Endodermal cell (in vitro differentiated cells): ENCODE measurements at regions not wholly inside any gene's neighbourhood (a gene's known extent, or its start where the extent isn't known, plus 50 kb on each side); places are given as distances from the start of the nearest gene placed in this dataset.

ENCODE experiments used
- DNase-seq: peaks from one replicate; pipeline ENCODE4 v3.0.0-alpha.2; 2017
- H3K27ac ChIP-seq: 2 replicates; pipeline ENCODE4 v1.5.1; 2013; ENCODE audit warnings: mild to moderate bottlenecking, low read depth, low read length, moderate library complexity
- H3K27me3 ChIP-seq: 2 replicates; pipeline ENCODE4 v1.6.1; 2013; ENCODE audit warnings: mild to moderate bottlenecking, low read length, moderate library complexity; ENCODE audit not compliant: insufficient read depth, control insufficient read depth, poor library complexity, severe bottlenecking
- H3K36me3 ChIP-seq: 2 replicates; pipeline ENCODE4 v1.7.0; 2013; ENCODE audit warnings: mild to moderate bottlenecking, low read length, moderate library complexity; ENCODE audit not compliant: control insufficient read depth, insufficient read depth
- H3K4me1 ChIP-seq: one replicate; pipeline ENCODE4 v1.7.0; 2013; ENCODE audit warnings: low read length; ENCODE audit not compliant: control insufficient read depth, insufficient read depth
- H3K4me3 ChIP-seq: 2 replicates; pipeline ENCODE4 v1.5.1; 2013; ENCODE audit warnings: mild to moderate bottlenecking, low read length, moderate library complexity
- H3K9ac ChIP-seq: 2 replicates; pipeline ENCODE4 v1.6.1; 2013; ENCODE audit warnings: mild to moderate bottlenecking, low read length, moderate library complexity; ENCODE audit not compliant: poor library complexity, severe bottlenecking; ENCODE audit errors: extremely low read depth
- H3K9me3 ChIP-seq: 2 replicates; pipeline ENCODE4 v1.6.1; 2013; ENCODE audit warnings: mild to moderate bottlenecking, low read length, moderate library complexity; ENCODE audit not compliant: control insufficient read depth
- H3K27ac Mint-ChIP-seq: 2 replicates; pipeline ENCODE4 v1.8.0; 2020; ENCODE audit warnings: mixed read lengths
- H3K27me3 Mint-ChIP-seq: 2 replicates; pipeline ENCODE4 v1.8.0; 2021; ENCODE audit warnings: mild to moderate bottlenecking, mixed read lengths; ENCODE audit not compliant: insufficient read depth
- H3K36me3 Mint-ChIP-seq: 2 replicates; pipeline ENCODE4 v1.8.0; 2020; ENCODE audit warnings: low read depth, mixed read lengths
- H3K4me1 Mint-ChIP-seq: 2 replicates; pipeline ENCODE4 v1.8.0; 2020; ENCODE audit warnings: mixed read lengths
- H3K4me3 Mint-ChIP-seq: 2 replicates; pipeline ENCODE4 v1.8.0; 2020; ENCODE audit warnings: mild to moderate bottlenecking, moderate library complexity, mixed read lengths
- H3K9me3 Mint-ChIP-seq: 2 replicates; pipeline ENCODE4 v1.8.0; 2020; ENCODE audit warnings: mild to moderate bottlenecking, mixed read lengths
- CTCF ChIP-seq: fragments of 200-600 bp; sonication (generic); conservative IDR thresholded peaks from 2 replicates; pipeline ENCODE4 v1.5.0; 2021; ENCODE audit warnings: antibody characterized with exemption, mild to moderate bottlenecking
- WGBS, 2 experiments: methylation state at CpG; one replicate each; pipeline versions ENCODE4 v1.1.5 to v1.1.7; 2013; ENCODE audit warnings: missing lambda C conversion rate in 2 of 2, mixed read lengths in 1 of 2; ENCODE audit not compliant: insufficient coverage in 1 of 2, insufficient read length in 1 of 2; 5-methylcytosine and 5-hydroxymethylcytosine counted together

GRCh38 chr6:751765-752164 lies 58.8 kb upstream of the EXOC2 start:
- H3K36me3 ChIP-seq: no peaks in the 10 kb centered on the region
- Mint-ChIP-seq H3K4me3 (no peak overlapping the region), H3K27me3 (no peaks in the 10 kb centered on the region), H3K27ac (no peak overlapping the region), H3K9me3 (no peaks in the 10 kb centered on the region), H3K4me1 (no peaks in the 10 kb centered on the region), H3K36me3 (no peaks in the 10 kb centered on the region)
- H3K4me3 ChIP-seq: no peak overlapping the region
- no peaks in the 10 kb centered on the region for H3K27me3 ChIP-seq
- DNase-seq: no peak
- no peaks in the 10 kb centered on the region for H3K9me3 ChIP-seq
- 82 to 91% methylated on average over 2 to 4 of the region's 4 CpGs for WGBS, 2 experiments
- no peak overlapping the region for H3K9ac ChIP-seq
- H3K4me1 ChIP-seq: no peaks in the 10 kb centered on the region
- no peak for TF ChIP-seq CTCF
- no peak overlapping the region for H3K27ac ChIP-seq

- Mint-ChIP-seq H3K4me3 (no peak overlapping the region), H3K27me3 (no peaks in the 10 kb centered on the region), H3K4me1 (no peaks in the 10 kb centered on the region), H3K9me3 (no peaks in the 10 kb centered on the region), H3K36me3 (no peaks in the 10 kb centered on the region), H3K27ac (no peak overlapping the region)
- TF ChIP-seq CTCF: no peak
- Histone ChIP-seq H3K4me3 (no peak overlapping the region), H3K27me3 (no peaks in the 10 kb centered on the region), H3K4me1 (no peaks in the 10 kb centered on the region), H3K27ac (no peak overlapping the region), H3K36me3 (no peaks in the 10 kb centered on the region), H3K9ac (no peak overlapping the region), H3K9me3 (no peaks in the 10 kb centered on the region)
- WGBS, 2 experiments: 94 to 97% methylated on average over 3 to 4 of the region's 4 CpGs
- DNase-seq: no peak
These were observed 55.0 kb upstream of the EXOC2 start for GRCh38 chr6:747921-748320.

GRCh38 chr6:747028-747427 lies 54.1 kb upstream of the EXOC2 start:
- H3K9me3 Mint-ChIP-seq: no peaks in the 10 kb centered on the region
- no peaks in the 10 kb centered on the region for H3K36me3 Mint-ChIP-seq
- no peak overlapping the region for H3K4me3 ChIP-seq
- H3K9me3 ChIP-seq: no peaks in the 10 kb centered on the region
- no peak overlapping the region for H3K4me3 Mint-ChIP-seq
- no peak for TF ChIP-seq CTCF
- no peaks in the 10 kb centered on the region for H3K4me1 ChIP-seq
- H3K27me3 Mint-ChIP-seq: no peaks in the 10 kb centered on the region
- no peaks in the 10 kb centered on the region for H3K36me3 ChIP-seq
- H3K9ac ChIP-seq: no peak overlapping the region
- no peak overlapping the region for H3K27ac ChIP-seq
- H3K27ac Mint-ChIP-seq: no peak overlapping the region
- no peaks in the 10 kb centered on the region for H3K27me3 ChIP-seq
- WGBS, 2 experiments: 94 to 100% methylated on average over 3 to 4 of the region's 4 CpGs
- DNase-seq: no peak
- no peaks in the 10 kb centered on the region for H3K4me1 Mint-ChIP-seq
